Peyer's patch (tissue), 4 donors: ENCODE measurements at regions not wholly inside any gene's neighbourhood (a gene's known extent, or its start where the extent isn't known, plus 50 kb on each side); places are given as distances from the start of the nearest gene placed in this dataset.

Source experiments
- POLR2A ChIP-seq, 2 donors: fragments of 450-650 bp; IDR thresholded peaks; one replicate each; pipeline ENCODE4 v1.5.1; 2017; ENCODE audit warnings: antibody characterized with exemption in 2 of 2, mild to moderate bottlenecking in 2 of 2, moderate library complexity in 2 of 2
- TF ChIP-seq, protein P1 (sequence below), 6 experiments: fragments of 450-650 bp in 4 of 6; fragments of 200-600 bp in 2 of 6; sonication (generic) in 1 of 6; IDR thresholded peaks; one replicate each; pipeline ENCODE4 v1.5.1; 2017 to 2019; ENCODE audit warnings: antibody characterized with exemption in 6 of 6, mild to moderate bottlenecking in 3 of 6, moderate library complexity in 1 of 6

DNA sequence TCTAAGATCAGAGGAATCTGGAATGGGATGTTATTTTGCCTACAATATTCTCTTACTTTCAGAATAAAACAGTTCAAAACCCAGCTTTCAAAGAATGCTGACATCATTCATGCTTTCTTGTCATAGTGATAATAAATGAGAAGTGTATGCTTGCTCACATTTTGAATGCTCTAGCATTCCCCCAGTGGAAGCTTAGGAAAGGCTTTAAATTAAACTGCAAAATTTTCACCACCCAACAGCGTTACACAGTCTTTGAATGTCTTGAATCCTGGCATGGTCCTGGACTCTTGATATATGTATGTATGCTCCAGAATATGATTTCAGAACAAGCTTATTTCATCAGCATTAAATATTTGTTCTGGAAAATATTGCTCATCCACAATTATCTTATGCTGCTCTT, 964.3 kb upstream of the NUDT12 start:
- TF ChIP-seq, protein P1, sequence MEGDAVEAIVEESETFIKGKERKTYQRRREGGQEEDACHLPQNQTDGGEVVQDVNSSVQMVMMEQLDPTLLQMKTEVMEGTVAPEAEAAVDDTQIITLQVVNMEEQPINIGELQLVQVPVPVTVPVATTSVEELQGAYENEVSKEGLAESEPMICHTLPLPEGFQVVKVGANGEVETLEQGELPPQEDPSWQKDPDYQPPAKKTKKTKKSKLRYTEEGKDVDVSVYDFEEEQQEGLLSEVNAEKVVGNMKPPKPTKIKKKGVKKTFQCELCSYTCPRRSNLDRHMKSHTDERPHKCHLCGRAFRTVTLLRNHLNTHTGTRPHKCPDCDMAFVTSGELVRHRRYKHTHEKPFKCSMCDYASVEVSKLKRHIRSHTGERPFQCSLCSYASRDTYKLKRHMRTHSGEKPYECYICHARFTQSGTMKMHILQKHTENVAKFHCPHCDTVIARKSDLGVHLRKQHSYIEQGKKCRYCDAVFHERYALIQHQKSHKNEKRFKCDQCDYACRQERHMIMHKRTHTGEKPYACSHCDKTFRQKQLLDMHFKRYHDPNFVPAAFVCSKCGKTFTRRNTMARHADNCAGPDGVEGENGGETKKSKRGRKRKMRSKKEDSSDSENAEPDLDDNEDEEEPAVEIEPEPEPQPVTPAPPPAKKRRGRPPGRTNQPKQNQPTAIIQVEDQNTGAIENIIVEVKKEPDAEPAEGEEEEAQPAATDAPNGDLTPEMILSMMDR (IDR thresholded peaks at IDR 0.05): no peak
- no peak for TF ChIP-seq POLR2A (IDR thresholded peaks at IDR 0.05)
